NB4 (cell line): ENCODE measurements at regions not wholly inside any gene's neighbourhood (a gene's known extent, or its start where the extent isn't known, plus 50 kb on each side); places are given as distances from the start of the nearest gene placed in this dataset.

Experiments used
- MYC ChIP-seq: IDR thresholded peaks from 2 replicates; pipeline ENCODE4 v1.6.1; 2011; ENCODE audit warnings: low read depth, low read length
- POLR2A ChIP-seq: IDR thresholded peaks from 2 replicates; pipeline ENCODE4 v1.6.1; 2011; ENCODE audit warnings: mild to moderate bottlenecking; ENCODE audit not compliant: insufficient read length; ENCODE audit errors: extremely low read depth
- TF ChIP-seq, protein P1 (sequence below): IDR thresholded peaks from one replicate; pipeline ENCODE4 v1.5.1; 2012; ENCODE audit warnings: low read depth, low read length
- TF ChIP-seq, protein P2 (sequence below): IDR thresholded peaks from 2 replicates; pipeline ENCODE4 v1.6.1; 2011; ENCODE audit warnings: low read depth, low read length

DNA sequence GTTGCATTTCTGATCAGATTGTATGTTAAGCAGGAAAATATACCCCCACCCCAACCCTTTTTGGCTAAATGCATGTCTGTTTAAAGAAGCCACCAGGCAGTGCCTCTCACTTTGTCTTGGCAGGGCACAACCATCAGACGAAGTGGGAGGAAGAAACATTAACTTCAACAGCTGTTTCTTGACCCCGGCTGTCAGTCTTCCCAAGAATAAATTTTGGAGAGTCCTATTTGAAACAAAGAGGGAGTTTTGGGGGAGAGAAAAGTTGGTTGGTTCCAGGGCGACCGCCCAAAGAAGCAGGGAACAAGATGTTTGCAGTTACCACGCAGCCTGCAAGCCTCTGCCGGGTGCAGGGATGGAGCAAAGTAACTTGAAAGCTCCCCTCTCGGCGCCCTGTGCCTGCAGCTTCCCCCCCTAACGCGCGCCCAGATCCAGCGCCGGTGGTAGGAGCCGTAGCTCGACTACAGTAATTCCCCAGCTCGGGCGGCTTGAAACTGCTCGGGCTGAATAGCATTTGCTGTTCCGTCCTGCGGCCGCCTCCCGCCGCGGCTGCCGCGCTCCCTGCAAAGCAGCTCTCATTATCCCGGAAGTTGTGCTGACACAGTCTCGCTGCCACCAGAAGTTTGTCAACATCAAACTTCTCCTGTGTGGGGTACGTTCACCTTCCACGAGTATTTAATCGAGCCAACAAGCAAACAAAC, 100.7 kb upstream of the SSBP2 start:
- TF ChIP-seq, protein P1, sequence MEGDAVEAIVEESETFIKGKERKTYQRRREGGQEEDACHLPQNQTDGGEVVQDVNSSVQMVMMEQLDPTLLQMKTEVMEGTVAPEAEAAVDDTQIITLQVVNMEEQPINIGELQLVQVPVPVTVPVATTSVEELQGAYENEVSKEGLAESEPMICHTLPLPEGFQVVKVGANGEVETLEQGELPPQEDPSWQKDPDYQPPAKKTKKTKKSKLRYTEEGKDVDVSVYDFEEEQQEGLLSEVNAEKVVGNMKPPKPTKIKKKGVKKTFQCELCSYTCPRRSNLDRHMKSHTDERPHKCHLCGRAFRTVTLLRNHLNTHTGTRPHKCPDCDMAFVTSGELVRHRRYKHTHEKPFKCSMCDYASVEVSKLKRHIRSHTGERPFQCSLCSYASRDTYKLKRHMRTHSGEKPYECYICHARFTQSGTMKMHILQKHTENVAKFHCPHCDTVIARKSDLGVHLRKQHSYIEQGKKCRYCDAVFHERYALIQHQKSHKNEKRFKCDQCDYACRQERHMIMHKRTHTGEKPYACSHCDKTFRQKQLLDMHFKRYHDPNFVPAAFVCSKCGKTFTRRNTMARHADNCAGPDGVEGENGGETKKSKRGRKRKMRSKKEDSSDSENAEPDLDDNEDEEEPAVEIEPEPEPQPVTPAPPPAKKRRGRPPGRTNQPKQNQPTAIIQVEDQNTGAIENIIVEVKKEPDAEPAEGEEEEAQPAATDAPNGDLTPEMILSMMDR = no peak
- TF ChIP-seq POLR2A (peak; percentile 70), MYC (peak; percentile 81)
- TF ChIP-seq, protein P2, sequence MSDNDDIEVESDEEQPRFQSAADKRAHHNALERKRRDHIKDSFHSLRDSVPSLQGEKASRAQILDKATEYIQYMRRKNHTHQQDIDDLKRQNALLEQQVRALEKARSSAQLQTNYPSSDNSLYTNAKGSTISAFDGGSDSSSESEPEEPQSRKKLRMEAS = peak; percentile 69
